ENCODE measurements at regions not wholly inside any gene's neighbourhood (a gene's known extent, or its start where the extent isn't known, plus 50 kb on each side); places are given as distances from the start of the nearest gene placed in this dataset.

DNA sequence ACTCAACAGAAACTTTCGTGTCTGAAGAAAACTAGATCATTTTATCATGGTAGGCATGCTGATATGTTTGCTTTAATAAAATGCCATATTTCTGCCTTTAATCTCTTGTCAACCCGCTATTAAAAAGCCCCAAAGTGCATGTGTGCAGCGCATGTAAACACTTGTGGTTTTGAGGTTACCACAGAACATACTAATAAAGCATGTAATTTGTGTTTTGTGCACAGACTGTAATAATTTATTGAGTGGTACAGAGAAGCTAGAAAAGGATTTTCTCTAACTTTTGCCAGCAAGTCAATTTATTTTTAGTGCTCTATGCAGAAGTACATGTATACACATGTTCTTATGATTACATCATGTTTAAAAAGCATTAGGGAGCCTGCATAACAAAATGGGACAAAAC lies 349.9 kb upstream of the SLC35B3 start:
- intact Hi-C loops (cut with DNase I, micrococcal nuclease): no loop called here
- H3K4me1 ChIP-seq (ENCODE audit: low read depth): no peaks in the 10 kb centered on the region
- DNase-seq: no peak
- H3K36me3 ChIP-seq (ENCODE audit: low read depth): no peaks in the 10 kb centered on the region
- H3K4me3 ChIP-seq: no peak overlapping the region
- TF ChIP-seq, protein P1, sequence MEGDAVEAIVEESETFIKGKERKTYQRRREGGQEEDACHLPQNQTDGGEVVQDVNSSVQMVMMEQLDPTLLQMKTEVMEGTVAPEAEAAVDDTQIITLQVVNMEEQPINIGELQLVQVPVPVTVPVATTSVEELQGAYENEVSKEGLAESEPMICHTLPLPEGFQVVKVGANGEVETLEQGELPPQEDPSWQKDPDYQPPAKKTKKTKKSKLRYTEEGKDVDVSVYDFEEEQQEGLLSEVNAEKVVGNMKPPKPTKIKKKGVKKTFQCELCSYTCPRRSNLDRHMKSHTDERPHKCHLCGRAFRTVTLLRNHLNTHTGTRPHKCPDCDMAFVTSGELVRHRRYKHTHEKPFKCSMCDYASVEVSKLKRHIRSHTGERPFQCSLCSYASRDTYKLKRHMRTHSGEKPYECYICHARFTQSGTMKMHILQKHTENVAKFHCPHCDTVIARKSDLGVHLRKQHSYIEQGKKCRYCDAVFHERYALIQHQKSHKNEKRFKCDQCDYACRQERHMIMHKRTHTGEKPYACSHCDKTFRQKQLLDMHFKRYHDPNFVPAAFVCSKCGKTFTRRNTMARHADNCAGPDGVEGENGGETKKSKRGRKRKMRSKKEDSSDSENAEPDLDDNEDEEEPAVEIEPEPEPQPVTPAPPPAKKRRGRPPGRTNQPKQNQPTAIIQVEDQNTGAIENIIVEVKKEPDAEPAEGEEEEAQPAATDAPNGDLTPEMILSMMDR (IDR thresholded peaks at IDR 0.05): no peak
- no peak for ATAC-seq
- no peaks in the 10 kb centered on the region for H3K9me3 ChIP-seq

DNA sequence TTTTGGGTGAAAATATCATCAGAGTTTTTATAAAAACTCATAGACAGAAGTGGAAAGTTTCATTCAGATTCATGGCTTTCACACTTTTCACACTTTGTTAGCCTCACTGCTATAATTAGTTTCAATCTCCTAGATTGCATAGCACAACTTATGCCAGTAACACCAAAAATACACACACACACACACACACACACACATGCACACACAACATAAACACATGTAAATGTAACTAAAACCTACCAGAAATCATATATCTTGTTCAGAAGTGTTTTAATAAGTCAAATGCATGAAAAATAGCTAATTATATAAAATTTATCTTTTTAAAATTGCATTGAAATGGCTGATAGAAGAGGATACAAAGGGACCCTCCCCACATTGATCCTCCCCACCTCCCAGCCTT lies 347.8 kb upstream of the SLC35B3 start:
- H3K4me1 ChIP-seq (ENCODE audit: low read depth): no peaks in the 10 kb centered on the region
- ATAC-seq: no peak
- no peak for DNase-seq
- intact Hi-C loops (cut with DNase I, micrococcal nuclease): no loop called here
- no peaks in the 10 kb centered on the region for H3K36me3 ChIP-seq (ENCODE audit: low read depth)
- TF ChIP-seq, protein P1 (IDR thresholded peaks at IDR 0.05): no peak
- no peak overlapping the region for H3K4me3 ChIP-seq
- H3K9me3 ChIP-seq: no peaks in the 10 kb centered on the region

DNA sequence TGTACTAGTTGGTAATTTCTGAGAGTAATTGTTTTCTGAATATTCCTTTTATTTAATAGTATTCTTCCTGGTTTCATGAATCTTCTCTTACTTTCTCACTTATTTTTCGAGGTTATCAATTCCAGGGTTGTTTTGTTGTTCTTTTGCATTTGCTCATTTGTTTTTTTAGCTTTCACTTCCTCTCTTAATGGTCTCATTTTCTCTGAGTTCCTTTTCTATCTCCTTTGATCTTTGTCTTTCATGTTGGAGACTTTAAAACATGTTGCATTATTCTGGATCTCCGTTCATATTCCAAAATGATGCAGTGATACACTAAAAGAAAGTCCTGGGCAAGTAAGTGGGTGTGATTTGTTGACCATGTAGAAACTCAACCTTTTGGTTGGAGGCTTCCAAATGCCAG lies 345.3 kb upstream of the SLC35B3 start:
- no peak for ATAC-seq
- intact Hi-C loops (cut with DNase I, micrococcal nuclease): no loop called here

DNA sequence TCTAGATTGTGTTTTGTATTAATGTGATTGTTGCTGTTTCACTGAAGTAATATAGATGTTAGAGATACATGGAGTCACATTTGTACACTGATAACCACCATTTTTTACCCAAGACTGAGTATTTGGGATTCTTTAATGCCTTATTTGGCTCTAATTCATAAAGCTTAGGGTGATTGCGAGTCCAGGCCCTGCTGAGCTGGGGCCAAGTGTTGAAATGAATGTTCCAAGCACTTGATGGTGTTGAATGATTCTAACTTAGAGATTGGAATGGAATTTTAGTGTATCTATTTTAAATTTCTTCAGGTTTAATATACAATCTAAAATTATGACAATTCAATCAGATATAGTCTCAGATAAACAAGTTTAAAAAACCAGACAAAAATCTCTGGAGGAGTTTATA lies 329.4 kb upstream of the SLC35B3 start:
- DNase-seq (no peak), ATAC-seq (no peak)
- intact Hi-C loops (cut with DNase I, micrococcal nuclease): no loop called here
- TF ChIP-seq, protein P1 (IDR thresholded peaks at IDR 0.05): no peak
- Histone ChIP-seq H3K36me3 (ENCODE audit: low read depth) (no peaks in the 10 kb centered on the region), H3K4me3 (no peak overlapping the region), H3K4me1 (ENCODE audit: low read depth) (no peaks in the 10 kb centered on the region), H3K9me3 (no peaks in the 10 kb centered on the region)

More for the DNA sequence above, 345.3 kb upstream of the SLC35B3 start:
- no peaks in the 10 kb centered on the region for H3K9me3 ChIP-seq
- DNase-seq: no peak
- no peaks in the 10 kb centered on the region for H3K4me1 ChIP-seq (ENCODE audit: low read depth)
- no peak overlapping the region for H3K4me3 ChIP-seq
- no peaks in the 10 kb centered on the region for H3K36me3 ChIP-seq (ENCODE audit: low read depth)
- TF ChIP-seq, protein P1 (IDR thresholded peaks at IDR 0.05): no peak

DNA sequence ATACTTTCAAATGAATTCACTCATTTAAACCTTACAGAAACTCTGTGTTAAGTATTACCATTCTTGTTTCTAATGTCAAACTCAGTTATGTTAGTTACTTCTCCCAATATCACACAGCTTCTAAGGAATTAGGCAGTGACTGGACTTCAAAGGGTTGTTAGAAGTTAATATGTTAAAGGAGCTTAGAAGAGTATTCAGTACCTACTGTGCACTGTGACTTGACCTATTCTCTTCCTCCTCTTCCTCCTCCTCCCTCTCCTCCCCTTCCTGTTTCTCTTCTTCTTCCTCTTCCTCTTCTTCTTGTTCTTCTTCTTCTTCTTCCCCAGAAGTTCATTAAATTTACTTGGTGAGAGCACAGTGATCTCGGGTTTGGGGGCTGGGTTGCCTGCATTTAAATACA lies 325.6 kb upstream of the SLC35B3 start:
- intact Hi-C loops (cut with DNase I, micrococcal nuclease): no loop called here
- H3K4me1 ChIP-seq (ENCODE audit: low read depth): no peaks in the 10 kb centered on the region
- TF ChIP-seq, protein P1 (IDR thresholded peaks at IDR 0.05): no peak
- DNase-seq: no peak
- H3K9me3 ChIP-seq: no peaks in the 10 kb centered on the region
- no peak for ATAC-seq
- H3K36me3 ChIP-seq (ENCODE audit: low read depth): no peaks in the 10 kb centered on the region
- no peak overlapping the region for H3K4me3 ChIP-seq

DNA sequence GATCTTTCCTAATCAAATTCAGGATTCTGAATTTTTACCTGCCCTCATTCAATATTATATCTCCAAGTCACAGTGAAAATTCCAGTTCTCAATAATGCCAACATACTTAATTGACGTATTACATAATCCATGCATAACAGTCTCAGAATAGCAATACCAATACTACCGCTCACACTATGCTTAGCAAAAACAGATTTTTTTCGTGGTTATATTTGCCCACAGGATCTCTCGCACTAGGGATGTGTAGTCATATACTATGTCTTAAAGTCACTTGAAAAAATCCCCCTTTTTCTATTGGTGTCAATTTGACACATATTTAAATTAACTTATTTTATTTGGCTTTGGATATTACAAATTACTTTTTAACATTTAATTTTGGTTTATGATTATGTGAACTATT lies 323.1 kb upstream of the SLC35B3 start:
- Histone ChIP-seq H3K4me3 (no peak overlapping the region), H3K4me1 (ENCODE audit: low read depth) (no peaks in the 10 kb centered on the region), H3K9me3 (no peaks in the 10 kb centered on the region), H3K36me3 (ENCODE audit: low read depth) (no peaks in the 10 kb centered on the region)
- TF ChIP-seq, protein P1 (IDR thresholded peaks at IDR 0.05): no peak
- DNase-seq (no peak), ATAC-seq (no peak)
- intact Hi-C loops (cut with DNase I, micrococcal nuclease): no loop called here
